IPS-NIHi11 (cell line): ENCODE measurements at regions not wholly inside any gene's neighbourhood (a gene's known extent, or its start where the extent isn't known, plus 50 kb on each side); places are given as distances from the start of the nearest gene placed in this dataset.
"Not testable (repeated sequence)": the region's sequence is repeated elsewhere in the genome, so short reads cannot be mapped to it uniquely, and the experiment has no call there.

Experiments
- DNase-seq: peaks from one replicate; pipeline ENCODE4 v3.0.0; 2012; ENCODE audit warnings: mixed read lengths, low spot score

- no peak for DNase-seq
Observed at GRCh38 chrX:101823236-101823635, 108.6 kb downstream of the ZMAT1 start.

GRCh38 chrX:101817739-101818138 is 114.1 kb downstream of the ZMAT1 start:
- not testable (repeated sequence) for DNase-seq

GRCh38 chrX:101813200-101813599 is 118.6 kb downstream of the ZMAT1 start:
- DNase-seq: no peak

GRCh38 chrX:101803451-101803850 is 128.4 kb downstream of the ZMAT1 start:
- DNase-seq: no peak

GRCh38 chrX:101799387-101799786 is 132.4 kb downstream of the ZMAT1 start:
- peak; percentile 74 for DNase-seq

GRCh38 chrX:101787934-101788333 is 128.3 kb upstream of the ARMCX2 start:
- DNase-seq: no peak

GRCh38 chrX:101785142-101785541 is 125.5 kb upstream of the ARMCX2 start:
- no peak for DNase-seq

- DNase-seq: not testable (repeated sequence)
Observed at GRCh38 chrX:101780421-101780820, 120.8 kb upstream of the ARMCX2 start.

GRCh38 chrX:101774340-101774739 is 114.7 kb upstream of the ARMCX2 start:
- no peak for DNase-seq

- DNase-seq: peak; percentile 7
Observed at GRCh38 chrX:101764538-101764937, 104.9 kb upstream of the ARMCX2 start.

- DNase-seq: peak; percentile 38
Observed at GRCh38 chrX:101759000-101759399, 99.3 kb upstream of the ARMCX2 start.

GRCh38 chrX:101750744-101751143 is 91.1 kb upstream of the ARMCX2 start:
- no peak for DNase-seq

- no peak for DNase-seq
Observed at GRCh38 chrX:101749436-101749835, 89.8 kb upstream of the ARMCX2 start.

GRCh38 chrX:101745046-101745445 is 85.4 kb upstream of the ARMCX2 start:
- DNase-seq: no peak

GRCh38 chrX:101744085-101744484 is 84.4 kb upstream of the ARMCX2 start:
- no peak for DNase-seq

- DNase-seq: no peak
Observed at GRCh38 chrX:101740642-101741041, 81.0 kb upstream of the ARMCX2 start.

GRCh38 chrX:101738867-101739266 is 79.2 kb upstream of the ARMCX2 start:
- not testable (repeated sequence) for DNase-seq

- not testable (repeated sequence) for DNase-seq
Observed at GRCh38 chrX:101738411-101738810, 78.8 kb upstream of the ARMCX2 start.

GRCh38 chrX:101736651-101737050 is 77.0 kb upstream of the ARMCX2 start:
- no peak for DNase-seq

- DNase-seq: no peak
Observed at GRCh38 chrX:101732870-101733269, 73.2 kb upstream of the ARMCX2 start.

- peak; percentile 6 for DNase-seq
Observed at GRCh38 chrX:101729986-101730385, 70.3 kb upstream of the ARMCX2 start.
